SK-N-SH treated with all-trans-retinoic acid at 6 μM for 48 hours (cell line): ENCODE measurements at regions not wholly inside any gene's neighbourhood (a gene's known extent, or its start where the extent isn't known, plus 50 kb on each side); places are given as distances from the start of the nearest gene placed in this dataset.

Source experiments
- ISL1 ChIP-seq: fragments of 250-450 bp; sonication (Bioruptor Pico); IDR thresholded peaks from 2 replicates; pipeline ENCODE4 v2.1.2; 2022; ENCODE audit warnings: mild to moderate bottlenecking, moderate library complexity
- PPARA ChIP-seq: fragments of 250-450 bp; sonication (Bioruptor Pico); IDR thresholded peaks from 2 replicates; pipeline ENCODE4 v1.5.0; 2020; ENCODE audit warnings: mild to moderate bottlenecking, borderline replicate concordance
- ZFP30 ChIP-seq: fragments of 450-650 bp; formaldehyde crosslinking; IDR thresholded peaks from 2 replicates; pipeline ENCODE4 v1.5.0; 2022; ENCODE audit warnings: mild to moderate bottlenecking, moderate library complexity
- ZNF70 ChIP-seq: fragments of 450-650 bp; formaldehyde crosslinking; IDR thresholded peaks from 2 replicates; pipeline ENCODE4 v1.5.0; 2020; ENCODE audit warnings: mild to moderate bottlenecking, moderate library complexity

DNA sequence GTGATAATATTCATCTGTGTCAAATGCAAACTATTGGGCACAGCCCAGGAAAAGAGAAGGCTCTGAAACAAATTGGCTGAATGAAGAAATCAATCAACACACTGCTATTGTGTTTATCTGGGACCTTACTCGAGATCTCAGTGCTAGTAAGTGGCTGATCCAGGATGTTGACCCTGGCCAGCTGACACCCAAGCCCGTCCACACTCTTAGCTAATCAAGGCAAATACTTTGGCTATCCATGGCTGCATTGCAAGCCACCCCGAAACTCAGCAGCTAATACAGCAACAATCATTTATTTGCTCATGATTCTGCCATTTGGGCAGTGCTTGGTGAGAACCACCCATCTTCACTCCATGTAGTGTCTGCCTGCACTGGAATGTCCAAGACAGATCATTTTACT is 74.1 kb upstream of the UBE3A start:
- TF ChIP-seq PPARA (CRISPR knock-in tag) (no peak), ISL1 (CRISPR knock-in tag) (no peak), ZFP30 (CRISPR knock-in tag) (no peak), ZNF70 (CRISPR knock-in tag) (no peak)
